ENCODE measurements at regions not wholly inside any gene's neighbourhood (a gene's known extent, or its start where the extent isn't known, plus 50 kb on each side); places are given as distances from the start of the nearest gene placed in this dataset.

- no peak for DNase-seq (ENCODE audit: extremely low read depth, low read depth)
These were observed 260.9 kb downstream of the BMP4 start for GRCh38 chr14:53695692-53696214.

DNA sequence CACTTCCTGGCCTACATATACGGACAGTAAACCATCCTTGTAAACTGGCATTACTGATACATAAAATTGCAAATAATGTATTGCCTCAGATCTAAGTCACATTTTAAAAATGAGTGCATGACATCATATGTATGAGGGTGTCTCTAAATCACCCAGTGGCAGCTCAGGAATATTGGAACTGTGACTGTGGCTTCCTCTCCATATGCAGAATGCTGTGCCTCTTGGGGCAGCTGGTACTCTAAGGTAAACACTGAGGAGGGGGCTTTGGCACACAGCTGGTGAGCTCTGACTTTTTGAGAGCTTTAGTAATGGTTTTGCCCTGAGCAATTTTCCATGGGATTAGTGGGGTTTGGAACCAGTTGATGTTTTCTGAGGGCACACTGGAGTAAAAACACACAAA, 263.7 kb downstream of the BMP4 start:
- no peak for DNase-seq (ENCODE audit: extremely low read depth, low read depth)

DNA sequence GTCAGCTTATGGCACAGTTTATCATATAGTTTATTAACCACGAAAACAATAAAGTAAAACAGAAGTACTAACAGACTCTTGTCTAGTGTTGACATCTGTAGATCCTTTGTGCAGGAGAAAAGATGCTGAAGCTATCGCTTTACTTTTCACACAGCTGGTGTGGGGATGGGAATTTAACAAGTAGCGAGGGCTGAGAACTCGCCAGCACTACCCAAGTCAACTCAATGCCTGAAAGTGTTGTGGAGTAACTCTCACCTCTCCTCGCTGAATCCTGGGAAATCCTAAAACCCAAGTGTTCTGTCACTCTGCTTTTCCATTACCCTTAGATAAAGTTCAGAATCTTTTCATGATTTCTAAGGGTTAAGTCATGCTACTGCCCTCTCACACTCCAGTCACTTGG, 264.2 kb downstream of the BMP4 start:
- DNase-seq (ENCODE audit: extremely low read depth, low read depth) = no peak

- no peak for DNase-seq (ENCODE audit: extremely low read depth, low read depth)
These were observed 273.4 kb downstream of the BMP4 start for GRCh38 chr14:53683229-53683628.

- DNase-seq (ENCODE audit: extremely low read depth, low read depth) = no peak
These were observed 284.1 kb downstream of the BMP4 start for GRCh38 chr14:53672526-53672925.

DNA sequence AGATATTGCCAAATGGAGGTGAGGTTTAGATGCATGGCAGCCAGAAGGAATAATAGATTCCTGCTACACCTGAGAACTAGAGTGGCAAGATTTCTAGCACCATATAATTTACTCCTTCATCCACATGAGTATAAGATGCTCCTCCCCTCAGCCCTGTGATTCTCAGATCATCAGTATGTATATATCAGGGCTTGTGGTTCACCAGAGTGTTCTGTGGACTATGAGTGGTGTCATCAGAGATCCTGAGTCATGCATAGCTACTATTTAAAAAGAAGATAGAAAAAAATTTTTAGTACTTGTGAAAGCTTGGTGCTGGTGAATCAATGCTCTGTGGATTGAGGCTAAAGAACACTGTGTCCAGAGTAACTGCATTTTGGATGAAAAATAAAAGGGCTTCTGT, 285.9 kb downstream of the BMP4 start:
- DNase-seq (ENCODE audit: extremely low read depth, low read depth) = no peak

GRCh38 chr14:53668897-53669296, 287.7 kb downstream of the BMP4 start:
- no peak for DNase-seq (ENCODE audit: extremely low read depth, low read depth)

DNA sequence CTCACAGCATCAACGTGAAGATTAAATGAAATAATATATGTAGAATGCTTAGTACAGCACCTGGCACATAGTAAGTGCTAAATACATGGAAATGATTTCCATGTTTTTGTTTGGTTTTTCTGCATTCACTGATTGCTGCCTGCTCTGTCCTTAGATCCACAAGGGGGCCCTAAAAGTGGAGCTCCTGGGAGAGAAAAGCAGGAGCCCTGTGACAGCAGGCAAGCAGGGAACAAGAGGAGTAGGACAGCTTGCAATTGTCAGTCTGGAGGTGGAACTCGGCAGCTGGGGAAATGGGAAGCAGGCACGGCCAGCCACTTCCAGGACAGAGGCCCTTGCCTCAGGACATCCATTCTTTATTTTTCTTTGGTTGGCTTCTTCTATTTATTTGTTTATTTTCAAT, 292.9 kb downstream of the BMP4 start:
- DNase-seq (ENCODE audit: extremely low read depth, low read depth) = no peak

DNA sequence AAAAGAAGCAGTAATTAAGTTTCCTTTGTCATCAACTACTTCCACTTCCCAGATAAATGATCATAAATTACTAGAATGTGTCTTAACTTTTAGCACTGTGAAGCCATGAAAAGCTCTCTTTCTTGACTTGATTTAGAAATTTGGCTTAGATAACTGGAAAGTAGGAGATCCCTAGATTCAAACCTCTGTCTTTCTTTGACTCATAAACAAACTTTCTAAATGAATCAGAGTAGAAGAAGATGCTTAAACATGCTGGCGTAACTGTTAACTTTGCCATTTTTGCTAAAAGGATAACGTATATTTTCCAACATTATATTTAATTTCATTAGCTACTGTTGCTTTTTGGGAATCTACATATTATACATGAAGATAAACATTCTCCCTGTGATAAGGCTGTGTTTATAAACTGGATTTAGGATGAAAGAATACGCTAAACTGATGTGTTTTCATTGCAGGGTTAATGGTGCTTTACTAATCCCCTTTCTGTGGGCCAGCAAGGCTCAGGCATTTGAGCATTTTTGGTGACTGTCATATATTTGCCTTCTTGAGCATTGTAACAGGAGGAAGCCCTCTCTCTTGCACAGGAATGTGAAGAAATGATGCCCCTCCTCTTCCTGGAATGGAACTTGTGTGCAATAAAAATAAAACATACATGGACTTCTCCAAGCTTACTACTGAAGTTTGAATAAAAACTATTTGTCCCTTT, 301.4 kb downstream of the BMP4 start:
- DNase-seq (ENCODE audit: extremely low read depth, low read depth) = no peak

GRCh38 chr14:53652068-53652467, 304.6 kb downstream of the BMP4 start:
- no peak for DNase-seq (ENCODE audit: extremely low read depth, low read depth)

GRCh38 chr14:53651096-53651740, 305.4 kb downstream of the BMP4 start:
- DNase-seq (ENCODE audit: extremely low read depth, low read depth) = no peak

GRCh38 chr14:53646925-53647324, 309.7 kb downstream of the BMP4 start:
- no peak for DNase-seq (ENCODE audit: extremely low read depth, low read depth)

GRCh38 chr14:53640695-53641094, 315.9 kb downstream of the BMP4 start:
- no peak for DNase-seq (ENCODE audit: extremely low read depth, low read depth)

GRCh38 chr14:53638966-53639365, 317.7 kb downstream of the BMP4 start:
- DNase-seq (ENCODE audit: extremely low read depth, low read depth) = no peak

- no peak for DNase-seq (ENCODE audit: extremely low read depth, low read depth)
These were observed 321.8 kb downstream of the BMP4 start for GRCh38 chr14:53634793-53635192.

DNA sequence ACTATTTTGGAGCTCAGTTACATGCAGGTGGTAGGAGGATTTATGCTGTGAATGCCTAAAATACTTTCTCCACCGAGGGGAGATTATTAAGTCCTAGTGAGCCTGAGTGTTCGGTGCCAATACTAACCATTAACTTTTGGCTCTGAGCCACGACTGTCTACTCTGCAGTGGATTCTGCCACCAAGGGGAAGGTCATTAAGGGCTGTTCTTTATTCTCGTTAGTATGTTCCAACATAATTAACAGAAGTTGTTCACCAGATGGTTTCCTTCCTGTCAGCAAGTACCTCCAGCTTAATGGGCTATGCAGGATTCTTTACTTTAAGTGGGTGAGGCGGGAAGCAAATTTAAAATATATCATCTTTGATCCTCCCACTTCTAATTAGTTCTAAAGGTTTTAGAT, 326.3 kb downstream of the BMP4 start:
- no peak for DNase-seq (ENCODE audit: extremely low read depth, low read depth)

GRCh38 chr14:53628732-53629430, 327.7 kb downstream of the BMP4 start:
- no peak for DNase-seq (ENCODE audit: extremely low read depth, low read depth)

DNA sequence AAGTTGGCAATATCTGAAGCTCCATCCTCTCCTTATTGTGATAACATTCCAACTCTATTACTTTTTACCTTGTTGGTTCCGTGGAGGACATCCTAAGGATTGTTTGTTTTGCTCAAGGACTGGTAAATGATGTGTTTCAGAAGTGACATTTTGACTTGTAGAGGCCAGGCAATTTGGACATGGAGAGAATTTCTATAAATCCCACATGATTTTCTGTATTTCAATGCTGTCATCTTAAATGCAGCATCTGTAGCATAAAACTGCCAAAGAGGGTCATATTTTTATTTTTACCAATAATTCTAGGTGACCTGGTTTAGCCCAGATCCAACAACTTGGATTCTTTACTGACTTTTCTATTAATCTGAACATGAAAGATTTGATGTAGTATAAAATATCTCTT, 328.4 kb downstream of the BMP4 start:
- DNase-seq (ENCODE audit: extremely low read depth, low read depth) = no peak

DNA sequence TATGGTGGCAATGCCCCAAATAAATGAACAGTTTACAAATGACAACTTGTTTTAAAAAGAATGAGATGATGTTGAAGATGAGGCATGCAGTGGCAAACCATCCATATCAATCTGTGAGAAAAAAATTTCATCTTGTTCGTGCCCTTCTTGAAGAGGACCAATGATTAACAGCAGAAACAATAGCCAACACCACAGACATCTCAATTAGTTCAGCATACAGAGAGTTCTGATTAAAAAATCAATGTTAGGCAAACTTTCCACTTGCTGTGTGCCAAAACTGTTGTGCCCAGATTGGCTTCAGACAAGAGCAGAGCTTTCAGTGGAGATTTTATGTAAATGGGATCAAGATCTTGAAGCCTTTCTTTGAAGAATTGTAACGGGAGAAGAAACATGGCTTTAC, 329.9 kb downstream of the BMP4 start:
- no peak for DNase-seq (ENCODE audit: extremely low read depth, low read depth)

DNA sequence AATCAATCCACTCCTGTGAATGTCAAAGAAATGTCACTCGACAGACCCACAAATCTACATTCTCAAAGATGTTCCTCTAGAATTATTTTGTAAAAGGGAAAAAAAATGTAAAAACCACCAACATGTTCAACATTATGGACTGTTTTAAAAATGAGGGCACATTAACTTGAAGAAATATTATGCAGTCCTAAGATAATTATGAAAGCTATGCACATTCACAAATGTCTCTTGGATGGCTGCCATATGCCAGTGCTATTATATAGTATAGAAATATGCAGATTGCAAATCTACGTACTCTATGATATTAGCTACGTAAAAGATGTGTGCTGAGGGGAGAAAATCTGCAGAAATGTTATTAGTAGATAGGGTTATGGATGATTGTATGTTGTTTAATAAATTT, 334.2 kb downstream of the BMP4 start:
- no peak for DNase-seq (ENCODE audit: extremely low read depth, low read depth)

GRCh38 chr14:53621921-53622320, 334.7 kb downstream of the BMP4 start:
- no peak for DNase-seq (ENCODE audit: extremely low read depth, low read depth)

DNA sequence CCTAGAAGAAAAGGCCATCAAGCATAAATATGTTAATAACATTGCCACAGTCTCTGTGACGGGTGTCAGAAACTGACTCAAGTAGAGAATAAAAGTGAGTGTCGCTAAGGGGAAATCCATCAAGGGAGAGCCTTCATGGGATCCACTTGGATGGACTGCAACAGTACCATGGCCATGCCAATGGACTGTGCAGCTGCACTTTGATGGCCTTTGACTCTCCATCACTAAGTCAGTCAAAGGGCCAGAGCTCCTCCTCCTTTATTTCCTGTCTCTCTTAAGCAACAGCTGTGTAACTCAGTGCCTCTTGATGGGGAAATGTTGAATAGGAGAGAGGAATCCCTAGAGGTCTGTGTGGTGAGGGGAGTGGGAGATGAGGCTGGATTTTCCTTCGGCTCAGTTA, 335.2 kb downstream of the BMP4 start:
- no peak for DNase-seq (ENCODE audit: extremely low read depth, low read depth)
